H1 (cell line): ENCODE measurements at regions not wholly inside any gene's neighbourhood (a gene's known extent, or its start where the extent isn't known, plus 50 kb on each side); places are given as distances from the start of the nearest gene placed in this dataset.

Source experiments
- CTCF ChIA-PET: fragments of 300-600 bp; sonication (Branson Sonifier 250); formaldehyde crosslinking; loops from one replicate; lab custom pipeline; 2021; ENCODE audit not compliant: partially characterized antibody; lab: Charles Lee
- POLR2A ChIA-PET: fragments of 300-600 bp; sonication (Branson Sonifier 250); formaldehyde crosslinking; loops from one replicate; lab custom pipeline; 2021; ENCODE audit warnings: inconsistent platforms; ENCODE audit not compliant: partially characterized antibody; lab: Charles Lee
- DNase-seq, 2 experiments: peaks; one replicate each; pipeline versions ENCODE4 v3.0.0 to v3.0.0-alpha.2; 2010 to 2022; ENCODE audit warnings: low spot score in 2 of 2, low read depth in 1 of 2, mixed read lengths in 1 of 2
- FAIRE-seq: peaks from 2 replicates; lab custom pipeline; 2011; peaks lifted over from hg19 to GRCh38; lab: Jason Lieb, UNC
- H2AFZ ChIP-seq: 2 replicates; pipeline ENCODE4 v1.8.1; 2012; ENCODE audit warnings: low read length, inconsistent platforms
- H2AK5ac ChIP-seq: 2 replicates; pipeline ENCODE4 v1.6.1; 2013; ENCODE audit warnings: low read depth, low read length
- H2BK120ac ChIP-seq: replicated peaks from 2 replicates; pipeline ENCODE3; 2013; ENCODE audit warnings: low read depth, low read length, inconsistent platforms
- H2BK12ac ChIP-seq: 2 replicates; pipeline ENCODE4 v1.6.1; 2013; ENCODE audit warnings: low read depth, low read length
- H2BK15ac ChIP-seq: 2 replicates; pipeline ENCODE4 v1.6.1; 2013; ENCODE audit warnings: low read length
- H2BK20ac ChIP-seq: 2 replicates; pipeline ENCODE4 v1.6.1; 2013; ENCODE audit warnings: low read length
- H2BK5ac ChIP-seq: 2 replicates; pipeline ENCODE4 v1.6.1; 2013; ENCODE audit warnings: low read depth, low read length
- H3K14ac ChIP-seq: 2 replicates; pipeline ENCODE4 v1.6.1; 2013; ENCODE audit warnings: inconsistent platforms; ENCODE audit not compliant: insufficient read length
- H3K18ac ChIP-seq: 2 replicates; pipeline ENCODE4 v1.6.1; 2013; ENCODE audit warnings: low read length; ENCODE audit errors: extremely low read depth
- H3K23ac ChIP-seq: 2 replicates; pipeline ENCODE4 v1.6.1; 2013; ENCODE audit warnings: inconsistent platforms; ENCODE audit not compliant: insufficient read length
- H3K23me2 ChIP-seq: 2 replicates; pipeline ENCODE4 v1.6.1; 2013; ENCODE audit warnings: low read depth, low read length
- H3K27ac ChIP-seq: 2 replicates; pipeline ENCODE4 v1.6.1; 2011; ENCODE audit warnings: low read depth, low read length, inconsistent platforms
- H3K27me3 ChIP-seq, 4 experiments: replicated peaks in 1 of 4; 1 replicate in 1 of 4; 2 replicates in 3 of 4; pipeline versions ENCODE4 v1.6.1 to v1.8.1; 2011 to 2013; ENCODE audit warnings: low read length in 3 of 4, mild to moderate bottlenecking in 3 of 4, inconsistent platforms in 2 of 4, mixed read lengths in 2 of 4, moderate library complexity in 1 of 4; ENCODE audit not compliant: control insufficient read depth in 3 of 4, insufficient read depth in 3 of 4; ENCODE audit errors: extremely low read depth in 1 of 4
- H3K36me3 ChIP-seq, 4 experiments: 2 replicates each; pipeline versions ENCODE4 v1.6.1 to v1.8.1; 2011 to 2013; ENCODE audit warnings: mild to moderate bottlenecking in 4 of 4, low read length in 3 of 4, moderate library complexity in 2 of 4, control low read depth in 1 of 4, inconsistent platforms in 1 of 4; ENCODE audit not compliant: insufficient read depth in 4 of 4, control insufficient read depth in 2 of 4
- H3K4ac ChIP-seq: replicated peaks from 2 replicates; pipeline ENCODE3; 2013; ENCODE audit warnings: low read length, low read depth, mixed read lengths, inconsistent platforms; ENCODE audit not compliant: insufficient read length
- H3K4me1 ChIP-seq, 4 experiments: replicated peaks in 1 of 4; 1 replicate in 1 of 4; 2 replicates in 3 of 4; pipeline versions ENCODE4 v1.6.1 to v1.8.1; 2011 to 2013; ENCODE audit warnings: low read length in 3 of 4, inconsistent platforms in 2 of 4, mixed read lengths in 1 of 4; ENCODE audit not compliant: insufficient read depth in 4 of 4, control insufficient read depth in 3 of 4
- H3K4me2 ChIP-seq, 2 experiments: 2 replicates each; pipeline versions ENCODE4 v1.6.1 to v1.8.1; 2011 to 2013; ENCODE audit warnings: low read depth in 2 of 2, low read length in 2 of 2, control low read depth in 1 of 2, inconsistent platforms in 1 of 2, mild to moderate bottlenecking in 1 of 2; ENCODE audit not compliant: insufficient read depth in 1 of 2
- H3K4me3 ChIP-seq, 4 experiments: fragments of 200-600, 300-600 bp in 1 of 4; sonication (generic), shearing (Covaris generic), sonication (Bioruptor Twin) in 1 of 4; 2 replicates each; pipeline versions ENCODE4 v1.5.1 to v1.8.1; 2011 to 2016; ENCODE audit warnings: low read length in 4 of 4, low read depth in 3 of 4, control low read depth in 2 of 4, inconsistent platforms in 2 of 4, mild to moderate bottlenecking in 2 of 4, mixed read lengths in 1 of 4, moderate library complexity in 1 of 4; ENCODE audit not compliant: insufficient read depth in 2 of 4; ENCODE audit errors: extremely low read depth in 1 of 4
- H3K56ac ChIP-seq: replicated peaks from 2 replicates; pipeline ENCODE3; 2013; ENCODE audit warnings: low read depth, mild to moderate bottlenecking, mixed read lengths, low read length, inconsistent platforms; ENCODE audit not compliant: insufficient read length
- H3K79me1 ChIP-seq: 2 replicates; pipeline ENCODE4 v1.6.1; 2013; ENCODE audit warnings: low read depth, low read length, control low read depth
- H3K79me2 ChIP-seq, 2 experiments: 2 replicates each; pipeline versions ENCODE4 v1.6.1 to v1.8.1; 2012 to 2013; ENCODE audit warnings: low read length in 2 of 2, mild to moderate bottlenecking in 2 of 2, inconsistent platforms in 1 of 2; ENCODE audit not compliant: insufficient read depth in 2 of 2, control insufficient read depth in 1 of 2
- H3K9ac ChIP-seq, 4 experiments: replicated peaks in 1 of 4; 1 replicate in 1 of 4; 2 replicates in 3 of 4; pipeline versions ENCODE4 v1.6.1 to v1.8.1; 2011 to 2013; ENCODE audit warnings: low read depth in 3 of 4, low read length in 3 of 4, control low read depth in 2 of 4, mild to moderate bottlenecking in 2 of 4, moderate library complexity in 2 of 4, inconsistent platforms in 1 of 4; ENCODE audit errors: extremely low read depth in 1 of 4
- H3K9me3 ChIP-seq, 2 experiments: 2 replicates each; pipeline versions ENCODE4 v1.6.1 to v1.8.1; 2012 to 2013; ENCODE audit warnings: mild to moderate bottlenecking in 2 of 2, moderate library complexity in 2 of 2, control low read depth in 1 of 2, inconsistent platforms in 1 of 2, low read depth in 1 of 2, low read length in 1 of 2, mixed read lengths in 1 of 2; ENCODE audit not compliant: insufficient read depth in 2 of 2
- H4K20me1 ChIP-seq, 2 experiments: replicated peaks in 1 of 2; 2 replicates each; pipeline versions ENCODE3 to v1.8.1; 2011 to 2013; ENCODE audit warnings: inconsistent platforms in 2 of 2, low read length in 2 of 2, mild to moderate bottlenecking in 1 of 2; ENCODE audit not compliant: insufficient read depth in 2 of 2, control insufficient read depth in 1 of 2
- H4K5ac ChIP-seq: 2 replicates; pipeline ENCODE4 v1.6.1; 2013; ENCODE audit warnings: low read length, low read depth, mixed read lengths, inconsistent platforms; ENCODE audit not compliant: insufficient read length
- H4K8ac ChIP-seq: 2 replicates; pipeline ENCODE4 v1.8.0; 2013; ENCODE audit warnings: mild to moderate bottlenecking, moderate library complexity, low read length, inconsistent platforms; ENCODE audit not compliant: insufficient read depth; ENCODE audit errors: extremely low read depth
- H4K91ac ChIP-seq: replicated peaks from 2 replicates; pipeline ENCODE3; 2013; ENCODE audit warnings: low read length, mixed read lengths, inconsistent platforms; ENCODE audit not compliant: insufficient read length
- ASH2L ChIP-seq: fragments of 200-600, 300-600 bp; sonication (generic); IDR thresholded peaks from one replicate; pipeline ENCODE4 v1.7.1; 2017; ENCODE audit warnings: low read length
- CBX8 ChIP-seq: fragments of 300-800, 300-1000 bp; sonication (generic); IDR thresholded peaks from 2 replicates; pipeline ENCODE4 v1.7.1; 2016; ENCODE audit warnings: low read depth, low read length, borderline replicate concordance
- E2F6 ChIP-seq: IDR thresholded peaks from 2 replicates; pipeline ENCODE4 v1.6.1; 2012; ENCODE audit warnings: inconsistent platforms
- EP300 ChIP-seq, 2 experiments: IDR thresholded peaks; 1 replicate in 1 of 2; 2 replicates in 1 of 2; pipeline ENCODE4 v1.6.1; 2011 to 2012; ENCODE audit warnings: low read depth in 2 of 2, low read length in 2 of 2, mild to moderate bottlenecking in 2 of 2, borderline replicate concordance in 1 of 2, inconsistent platforms in 1 of 2, moderate library complexity in 1 of 2
- KDM5A ChIP-seq: fragments of 200-600 bp; IDR thresholded peaks from 2 replicates; pipeline ENCODE4 v1.7.1; 2012; ENCODE audit warnings: mild to moderate bottlenecking, low read length, inconsistent platforms, mixed read lengths
- PHF8 ChIP-seq: fragments of 200-600 bp; sonication (generic); conservative IDR thresholded peaks from 2 replicates; pipeline ENCODE4 v1.7.1; 2012; ENCODE audit warnings: low read depth, mild to moderate bottlenecking, inconsistent platforms, low read length, moderate library complexity
- POLR2AphosphoS5 ChIP-seq: IDR thresholded peaks from 2 replicates; pipeline ENCODE4 v1.6.1; 2011; ENCODE audit warnings: low read depth, low read length
- POU5F1 ChIP-seq: IDR thresholded peaks from 2 replicates; pipeline ENCODE4 v1.6.1; 2011; ENCODE audit warnings: low read depth, mild to moderate bottlenecking, low read length, moderate library complexity
- SP2 ChIP-seq: IDR thresholded peaks from 2 replicates; pipeline ENCODE4 v1.6.1; 2012; ENCODE audit warnings: mild to moderate bottlenecking, low read length, inconsistent platforms
- SRF ChIP-seq: IDR thresholded peaks from 2 replicates; pipeline ENCODE4 v1.6.1; 2011; ENCODE audit warnings: mild to moderate bottlenecking, low read depth, low read length, moderate library complexity
- TCF12 ChIP-seq: IDR thresholded peaks from 2 replicates; pipeline ENCODE4 v1.6.1; 2011; ENCODE audit warnings: low read depth, mild to moderate bottlenecking, low read length
- TEAD4 ChIP-seq: IDR thresholded peaks from 2 replicates; pipeline ENCODE4 v1.6.1; 2012; ENCODE audit warnings: low read depth, low read length, inconsistent platforms, mixed read lengths
- WGBS, 2 experiments: shearing (Covaris generic) in 1 of 2; methylation state at CpG; one replicate each; pipeline versions ENCODE4 v1.1.6 to v1.1.7; 2013 to 2015; ENCODE audit warnings: low lambda C conversion rate in 2 of 2, mixed read lengths in 2 of 2, inconsistent platforms in 1 of 2, low coverage in 1 of 2, missing lambda C conversion rate in 1 of 2; ENCODE audit not compliant: insufficient replicate concordance in 2 of 2, insufficient coverage in 1 of 2, insufficient read length in 1 of 2; ENCODE audit errors: extremely low coverage in 1 of 2, missing lambda C conversion rate in 1 of 2; 5-methylcytosine and 5-hydroxymethylcytosine counted together

DNA sequence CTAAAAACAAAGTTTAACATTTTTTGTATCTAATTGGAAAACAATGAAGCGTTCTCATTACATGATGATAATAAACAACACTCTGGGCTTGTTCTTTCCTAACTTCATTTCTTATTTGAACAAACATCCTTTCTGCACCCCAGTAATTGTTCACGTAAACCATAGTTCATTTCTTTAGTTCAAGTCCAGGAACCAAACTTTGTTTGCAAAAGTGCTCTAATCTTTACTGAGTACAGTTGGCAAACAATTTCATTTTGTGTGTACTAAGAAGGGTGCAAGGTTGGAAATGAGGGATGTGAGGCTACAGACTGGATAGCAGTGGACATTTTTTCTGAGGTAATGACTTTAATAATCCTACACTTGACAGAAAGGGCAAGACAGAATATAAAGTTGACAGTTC is 113.5 kb downstream of the NREP start:
- Histone ChIP-seq H3K9me3 (peaks cover 19% of the 10 kb centered on the region in 2 experiments), H3K79me1 (no peaks in the 10 kb centered on the region), H2AFZ (no peak overlapping the region), H3K4me1 (no peaks in the 10 kb centered on the region), H2BK15ac (no peak overlapping the region), H2BK20ac (no peak overlapping the region), H3K23me2 (no peaks in the 10 kb centered on the region), H2BK120ac (no peak overlapping the region), H3K23ac (no peak overlapping the region), H3K79me2 (no peaks in the 10 kb centered on the region), H2BK12ac (no peak overlapping the region), H3K56ac (no peak overlapping the region), H2AK5ac (no peak overlapping the region), H3K18ac (no peak overlapping the region), H2BK5ac (no peak overlapping the region), H4K5ac (no peak overlapping the region), H4K20me1 (no peaks in the 10 kb centered on the region), H3K14ac (no peak overlapping the region), H3K36me3 (no peaks in the 10 kb centered on the region), H3K4me2 (no peak overlapping the region), H4K8ac (no peak overlapping the region), H3K4me3 (no peak overlapping the region), H3K9ac (no peak overlapping the region), H3K27ac (no peak overlapping the region), H3K4ac (no peak overlapping the region), H4K91ac (no peak overlapping the region), H3K27me3 (no peaks in the 10 kb centered on the region)
- POLR2A ChIA-PET = no interaction called here
- DNase-seq (no peak), FAIRE-seq (no peak)
- 87% methylated on average over 2 of the region's 2 CpGs; no CpG with 5 or more reads in 1 of the 2 experiments for WGBS, 2 experiments
- CTCF ChIA-PET = interaction anchor here (0.5 to 0.6 kb wide), 2 partner anchors 112 to 454 kb away, joined by 3 to 4 read pairs; no protein-coding TSS in a partner anchor
- no peak for TF ChIP-seq SP2
- TF ChIP-seq KDM5A = no peak
- TF ChIP-seq POU5F1 = no peak
- TF ChIP-seq ASH2L = no peak
- no peak for TF ChIP-seq TCF12
- TF ChIP-seq TEAD4 = no peak
- no peak for TF ChIP-seq E2F6
- TF ChIP-seq POLR2AphosphoS5 = no peak
- no peak for TF ChIP-seq CBX8
- no peak for TF ChIP-seq PHF8
- no peak for TF ChIP-seq SRF
- TF ChIP-seq EP300 (IDR thresholded peaks at IDR 0.05; ENCODE audit: borderline replicate concordance in 1 of 2, low read depth in 2 of 2, low read length in 2 of 2) = no peak
